Liver (tissue), 7 donors: ENCODE measurements at regions not wholly inside any gene's neighbourhood (a gene's known extent, or its start where the extent isn't known, plus 50 kb on each side); places are given as distances from the start of the nearest gene placed in this dataset.

ENCODE experiments used
- DNase-seq: peaks from one replicate; pipeline ENCODE4 v3.0.0-alpha.2; 2017; ENCODE audit warnings: low spot score
- H3K27ac ChIP-seq, 2 donors: one replicate each; pipeline ENCODE4 v1.7.0; 2013; ENCODE audit warnings: inconsistent platforms in 2 of 2, low read length in 2 of 2, control low read depth in 1 of 2, low read depth in 1 of 2, mild to moderate bottlenecking in 1 of 2
- H3K27me3 ChIP-seq, 4 donors: one replicate each; pipeline versions ENCODE4 v1.6.1 to v1.7.0; 2013; ENCODE audit warnings: low read length in 3 of 4, inconsistent platforms in 1 of 4, mild to moderate bottlenecking in 1 of 4, moderate library complexity in 1 of 4; ENCODE audit not compliant: control insufficient read depth in 4 of 4, insufficient read depth in 4 of 4
- H3K36me3 ChIP-seq, 4 donors: one replicate each; pipeline versions ENCODE4 v1.6.1 to v1.7.0; 2013; ENCODE audit warnings: low read length in 3 of 4, mild to moderate bottlenecking in 3 of 4, low read depth in 1 of 4, moderate library complexity in 1 of 4; ENCODE audit not compliant: control insufficient read depth in 4 of 4, insufficient read depth in 3 of 4
- H3K4me1 ChIP-seq, 4 donors: one replicate each; pipeline versions ENCODE4 v1.6.1 to v1.7.0; 2013; ENCODE audit warnings: low read length in 3 of 4, mild to moderate bottlenecking in 3 of 4, moderate library complexity in 1 of 4; ENCODE audit not compliant: control insufficient read depth in 4 of 4, insufficient read depth in 4 of 4
- H3K4me3 ChIP-seq, 3 donors: one replicate each; pipeline versions ENCODE4 v1.6.1 to v1.7.0; 2013; ENCODE audit warnings: low read length in 3 of 3, control low read depth in 1 of 3, low read depth in 1 of 3, mild to moderate bottlenecking in 1 of 3
- H3K9ac ChIP-seq, 2 donors: one replicate each; pipeline ENCODE4 v1.7.0; 2013; ENCODE audit warnings: low read length in 2 of 2, mild to moderate bottlenecking in 2 of 2, moderate library complexity in 2 of 2, control low read depth in 1 of 2, low read depth in 1 of 2
- H3K9me3 ChIP-seq, 4 donors: one replicate each; pipeline versions ENCODE4 v1.6.1 to v1.7.0; 2013; ENCODE audit warnings: low read length in 3 of 4; ENCODE audit not compliant: control insufficient read depth in 4 of 4
- ATF3 ChIP-seq: IDR thresholded peaks from 2 replicates; pipeline ENCODE4 v1.6.1; 2016; ENCODE audit warnings: antibody characterized with exemption
- FOXA1 ChIP-seq: IDR thresholded peaks from 2 replicates; pipeline ENCODE4 v1.6.1; 2016; ENCODE audit warnings: antibody characterized with exemption
- HNF4G ChIP-seq: IDR thresholded peaks from 2 replicates; pipeline ENCODE4 v1.6.1; 2016; ENCODE audit warnings: antibody characterized with exemption
- MAX ChIP-seq: IDR thresholded peaks from 2 replicates; pipeline ENCODE4 v1.6.1; 2016; ENCODE audit warnings: antibody characterized with exemption
- SP1 ChIP-seq: IDR thresholded peaks from 2 replicates; pipeline ENCODE4 v1.6.1; 2018; ENCODE audit warnings: antibody characterized with exemption, mild to moderate bottlenecking
- YY1 ChIP-seq: IDR thresholded peaks from 2 replicates; pipeline ENCODE4 v1.6.1; 2016; ENCODE audit warnings: antibody characterized with exemption, mild to moderate bottlenecking
- WGBS: extraction: QIAGEN DNeasy Blood & Tissue Kit; methylation state at CpG from one replicate; pipeline ENCODE4 v1.1.7; 2013; 5-methylcytosine and 5-hydroxymethylcytosine counted together
- donor health status: healthy.
- donor health status: healthy.
- donor health status: healthy.
- donor health status: healthy.

DNA sequence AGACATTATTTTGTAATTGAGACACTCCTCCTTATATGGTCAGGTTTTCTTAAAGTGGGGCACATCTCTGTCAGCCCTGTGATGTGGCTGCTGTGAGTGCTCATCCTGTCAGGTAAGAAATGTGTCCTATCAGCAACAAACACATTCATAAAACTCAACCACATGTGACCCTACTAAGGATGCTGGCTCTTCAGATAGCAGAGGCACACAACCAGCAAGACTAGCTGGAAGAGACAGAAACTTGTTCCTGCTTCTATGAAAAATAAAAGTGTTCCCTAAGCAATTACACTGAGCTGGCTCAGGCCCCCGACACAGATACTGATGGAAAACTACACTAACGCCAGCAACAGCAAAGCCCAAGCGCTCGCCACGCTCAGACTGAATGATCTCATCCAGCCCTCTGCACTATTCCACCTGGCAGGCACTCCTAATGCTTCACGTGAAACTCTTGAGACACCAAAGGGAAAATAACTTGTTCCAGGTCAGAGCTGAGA is 49.8 kb upstream of the CYP2D6 start:
- DNase-seq: no peak
- H3K4me3 ChIP-seq: no peak overlapping the region
- peaks cover 0 to under 1% (median 0%) of the 10 kb centered on the region in 4 donors for H3K36me3 ChIP-seq
- H3K27ac ChIP-seq: peak overlapping the region in 1 of 2 donors; percentile 23
- TF ChIP-seq SP1: no peak
- TF ChIP-seq ATF3: no peak
- no peak for TF ChIP-seq YY1
- no peak for TF ChIP-seq HNF4G
- no peak for TF ChIP-seq MAX
- no peak for TF ChIP-seq FOXA1
- peaks cover 0 to 9% (median 2%) of the 10 kb centered on the region in 4 donors for H3K4me1 ChIP-seq
- WGBS: 82% methylated on average over 6 of the region's 6 CpGs
- H3K9ac ChIP-seq: no peak overlapping the region
- H3K27me3 ChIP-seq: no peaks in the 10 kb centered on the region
- no peaks in the 10 kb centered on the region for H3K9me3 ChIP-seq
